ENCODE measurements at regions not wholly inside any gene's neighbourhood (a gene's known extent, or its start where the extent isn't known, plus 50 kb on each side); places are given as distances from the start of the nearest gene placed in this dataset.

GRCh38 chr14:38101679-38102078, 106.0 kb upstream of the SSTR1 start:
- TF ChIP-seq EP300 (IDR thresholded peaks at IDR 0.05) (no peak), CTCF (IDR thresholded peaks at IDR 0.05) (no peak), POLR2AphosphoS5 (IDR thresholded peaks at IDR 0.05) (no peak)

Measured in upper lobe of left lung (tissue), 4 donors.